ENCODE measurements at regions not wholly inside any gene's neighbourhood (a gene's known extent, or its start where the extent isn't known, plus 50 kb on each side); places are given as distances from the start of the nearest gene placed in this dataset.

DNA sequence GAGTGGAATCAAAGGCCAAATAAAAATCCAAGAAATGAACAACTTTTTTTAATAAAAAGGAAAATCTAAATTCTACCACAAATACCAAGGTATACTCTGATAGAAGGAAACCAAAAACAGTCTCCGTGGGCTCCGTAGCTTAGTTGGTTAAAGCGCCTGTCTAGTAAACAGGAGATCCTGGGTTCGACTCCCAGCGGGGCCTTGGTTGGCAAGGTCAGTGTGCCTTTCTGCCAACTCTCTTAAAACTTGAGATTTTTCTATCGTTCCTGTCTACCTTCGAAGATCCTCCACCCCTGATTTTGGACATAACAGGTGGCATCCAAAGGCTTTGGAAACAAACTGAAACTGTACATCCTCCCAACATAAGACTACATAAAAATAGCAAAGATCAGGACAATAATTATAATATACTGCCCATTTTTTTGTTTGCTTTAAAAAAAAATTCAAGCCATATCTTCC, 197.9 kb downstream of the TRIM27 start:
- H3K36me3 ChIP-seq (ENCODE audit: control insufficient read depth, insufficient read depth, low read length): no peaks in the 10 kb centered on the region
- H3K27me3 ChIP-seq (ENCODE audit: control insufficient read depth, insufficient read depth, low read length): no peaks in the 10 kb centered on the region; the same call in 1 of the 2 replicates
- ChIA-PET CTCF (no interaction called here), POLR2A (no interaction called here)
- TF ChIP-seq, protein P1, sequence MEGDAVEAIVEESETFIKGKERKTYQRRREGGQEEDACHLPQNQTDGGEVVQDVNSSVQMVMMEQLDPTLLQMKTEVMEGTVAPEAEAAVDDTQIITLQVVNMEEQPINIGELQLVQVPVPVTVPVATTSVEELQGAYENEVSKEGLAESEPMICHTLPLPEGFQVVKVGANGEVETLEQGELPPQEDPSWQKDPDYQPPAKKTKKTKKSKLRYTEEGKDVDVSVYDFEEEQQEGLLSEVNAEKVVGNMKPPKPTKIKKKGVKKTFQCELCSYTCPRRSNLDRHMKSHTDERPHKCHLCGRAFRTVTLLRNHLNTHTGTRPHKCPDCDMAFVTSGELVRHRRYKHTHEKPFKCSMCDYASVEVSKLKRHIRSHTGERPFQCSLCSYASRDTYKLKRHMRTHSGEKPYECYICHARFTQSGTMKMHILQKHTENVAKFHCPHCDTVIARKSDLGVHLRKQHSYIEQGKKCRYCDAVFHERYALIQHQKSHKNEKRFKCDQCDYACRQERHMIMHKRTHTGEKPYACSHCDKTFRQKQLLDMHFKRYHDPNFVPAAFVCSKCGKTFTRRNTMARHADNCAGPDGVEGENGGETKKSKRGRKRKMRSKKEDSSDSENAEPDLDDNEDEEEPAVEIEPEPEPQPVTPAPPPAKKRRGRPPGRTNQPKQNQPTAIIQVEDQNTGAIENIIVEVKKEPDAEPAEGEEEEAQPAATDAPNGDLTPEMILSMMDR (IDR thresholded peaks at IDR 0.05; ENCODE audit: insufficient read depth, low read depth, low read length): no peak
- H3K4me3 ChIP-seq (ENCODE audit: low read depth, low read length): no peak overlapping the region
- DNase-seq (ENCODE audit: low read depth): no peak

DNA sequence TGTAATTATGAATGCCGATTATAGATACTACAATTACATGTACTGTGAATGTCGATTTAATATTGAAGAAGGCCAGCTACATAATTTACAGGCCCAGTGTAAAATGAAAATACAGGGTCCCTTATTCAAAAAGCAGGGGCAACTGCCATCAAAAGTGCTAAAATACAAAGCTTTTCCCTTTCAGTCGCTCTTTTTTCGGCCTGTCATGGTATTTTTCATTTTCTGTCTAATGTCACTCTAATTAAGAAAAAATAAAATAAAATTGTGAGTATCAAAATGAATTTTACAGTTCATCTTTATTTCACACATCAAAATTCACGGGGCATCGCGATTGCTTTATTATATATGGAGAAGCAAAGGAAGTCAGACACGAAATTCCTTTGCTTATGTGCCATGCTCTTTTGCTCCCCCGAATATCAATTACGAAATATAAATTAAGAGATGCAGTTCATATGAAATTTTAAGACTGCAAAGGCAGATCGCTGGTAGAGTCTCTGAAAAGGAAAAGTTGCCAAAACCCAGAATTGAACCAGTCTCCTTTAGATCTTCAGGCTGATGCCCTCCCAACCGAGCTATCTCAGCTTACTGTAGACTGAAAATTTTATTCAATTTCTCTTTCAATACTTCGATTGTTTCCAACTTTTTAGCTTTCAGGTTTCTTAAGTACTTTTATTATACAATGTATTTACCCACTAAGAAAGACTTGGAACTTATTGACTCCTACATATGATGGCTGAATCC, 197.0 kb downstream of the TRIM27 start:
- no peaks in the 10 kb centered on the region for H3K36me3 ChIP-seq (ENCODE audit: control insufficient read depth, insufficient read depth, low read length)
- ChIA-PET POLR2A (no interaction called here), CTCF (no interaction called here)

DNA sequence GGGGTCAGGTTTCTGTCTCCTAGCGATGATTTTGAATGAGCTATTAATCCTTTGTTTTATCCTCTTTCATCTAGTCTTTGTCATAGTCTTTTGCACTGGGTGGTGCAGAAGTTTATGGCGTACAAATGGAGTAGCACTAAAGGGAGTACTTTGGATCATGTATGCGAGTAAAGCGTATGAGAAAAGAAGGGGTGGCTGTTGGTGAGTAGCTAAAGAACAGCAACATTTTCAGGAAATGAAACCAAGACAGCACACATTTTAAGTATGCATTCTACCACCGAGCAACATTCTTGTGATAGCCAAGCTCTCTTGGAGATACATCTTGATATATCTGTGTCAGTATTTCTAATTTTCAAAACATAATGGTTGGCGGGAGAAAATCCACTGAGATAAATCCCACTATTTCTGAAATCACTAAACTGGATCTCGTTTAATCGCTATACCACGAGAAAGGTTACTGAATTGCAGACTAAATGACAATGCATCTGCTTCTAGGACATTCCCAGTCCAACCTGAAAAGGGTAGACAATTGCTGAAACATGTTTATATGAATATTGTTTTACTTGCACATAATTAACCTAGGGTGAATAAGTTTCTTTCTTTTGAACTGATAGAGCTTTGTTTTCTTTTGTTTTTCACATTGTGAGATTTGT, 196.1 kb downstream of the TRIM27 start:
- POLR2A ChIA-PET: no interaction called here
- no peak for DNase-seq (ENCODE audit: low read depth)
- TF ChIP-seq, protein P1 (IDR thresholded peaks at IDR 0.05; ENCODE audit: insufficient read depth, low read depth, low read length): no peak
- CTCF ChIA-PET: no interaction called here
- Histone ChIP-seq H3K4me3 (ENCODE audit: low read depth, low read length) (no peak overlapping the region), H3K27me3 (ENCODE audit: control insufficient read depth, insufficient read depth, low read length) (peaks cover 6% of the 10 kb centered on the region), H3K36me3 (ENCODE audit: control insufficient read depth, insufficient read depth, low read length) (no peaks in the 10 kb centered on the region)

More for the DNA sequence above, 197.0 kb downstream of the TRIM27 start:
- H3K4me3 ChIP-seq (ENCODE audit: low read depth, low read length): no peak overlapping the region
- TF ChIP-seq, protein P1 (IDR thresholded peaks at IDR 0.05; ENCODE audit: insufficient read depth, low read depth, low read length): no peak
- no peak for DNase-seq (ENCODE audit: low read depth)
- peaks cover 3% of the 10 kb centered on the region for H3K27me3 ChIP-seq (ENCODE audit: control insufficient read depth, insufficient read depth, low read length)

DNA sequence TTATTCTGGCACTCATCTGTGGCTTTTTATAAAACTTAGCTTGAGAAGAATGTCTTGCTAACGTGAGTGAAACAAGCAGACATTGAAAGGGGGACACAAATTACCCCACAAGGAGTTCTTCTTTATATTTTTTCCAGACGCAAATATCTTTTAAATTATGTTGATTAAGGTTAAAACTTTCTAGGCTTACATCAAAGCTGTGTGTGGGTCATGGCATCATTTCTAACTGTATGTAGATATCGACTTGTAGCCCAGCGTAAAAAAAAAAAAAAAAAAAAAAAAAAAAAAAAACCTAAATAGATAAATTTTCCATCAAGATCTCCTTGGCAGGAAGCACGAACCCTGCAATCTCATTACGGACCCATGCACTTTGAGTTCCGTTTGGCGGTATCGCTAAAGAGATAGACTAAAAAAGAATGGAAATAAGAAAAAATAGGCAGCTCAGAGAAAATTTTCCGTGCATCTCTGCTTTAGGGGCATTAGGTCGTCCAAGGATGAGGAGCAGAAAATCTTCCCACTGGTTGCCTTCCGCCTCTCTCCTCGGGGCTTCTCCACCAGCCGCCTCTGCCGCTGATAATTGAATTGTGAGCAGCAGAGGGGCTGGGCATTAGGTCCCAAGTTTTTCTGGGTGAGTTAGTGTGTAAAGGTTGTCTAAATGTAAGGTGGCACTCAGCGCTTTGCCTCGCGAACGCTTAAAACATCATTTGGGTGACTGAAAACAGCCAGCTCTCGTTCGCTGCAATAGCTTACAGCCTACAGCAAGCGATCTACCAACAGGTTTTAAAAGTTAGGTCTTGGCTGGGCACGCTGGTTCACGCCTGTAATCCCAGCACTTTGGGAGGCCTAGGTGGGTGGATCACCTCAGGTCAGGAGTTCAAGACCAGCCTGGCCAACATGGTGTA, 194.0 kb downstream of the TRIM27 start:
- no peak overlapping the region; the same call in 1 of the 2 replicates for H3K4me3 ChIP-seq (ENCODE audit: low read depth, low read length)
- no peak for DNase-seq (ENCODE audit: low read depth)
- TF ChIP-seq, protein P1 (IDR thresholded peaks at IDR 0.05; ENCODE audit: insufficient read depth, low read depth, low read length): no peak
- POLR2A ChIA-PET: no interaction called here
- CTCF ChIA-PET: no interaction called here
- no peaks in the 10 kb centered on the region for H3K36me3 ChIP-seq (ENCODE audit: control insufficient read depth, insufficient read depth, low read length)
- H3K27me3 ChIP-seq (ENCODE audit: control insufficient read depth, insufficient read depth, low read length): peaks cover 15% of the 10 kb centered on the region

DNA sequence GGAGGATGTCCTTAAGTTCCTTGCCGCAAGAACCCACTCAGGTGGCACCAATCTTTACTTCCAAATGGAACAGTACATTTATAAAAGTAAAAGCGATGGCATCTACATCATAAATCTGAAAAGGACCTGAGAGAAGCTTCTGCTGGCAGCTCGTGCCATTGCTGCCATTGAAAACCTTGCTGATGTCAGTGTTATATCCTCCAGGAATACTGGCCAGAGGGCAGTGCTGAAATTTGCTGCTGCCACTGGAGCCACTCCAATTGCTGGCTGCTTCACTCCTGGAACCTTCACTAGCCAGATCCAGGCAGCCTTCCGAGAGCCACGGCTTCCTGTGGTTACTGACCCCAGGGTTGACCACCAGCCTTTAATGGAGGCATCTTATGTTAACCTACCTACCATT, 191.7 kb downstream of the TRIM27 start:
- DNase-seq (ENCODE audit: low read depth): no peak
- ChIA-PET CTCF (no interaction called here), POLR2A (no interaction called here)
- Histone ChIP-seq H3K36me3 (ENCODE audit: control insufficient read depth, insufficient read depth, low read length) (no peaks in the 10 kb centered on the region), H3K4me3 (ENCODE audit: low read depth, low read length) (no peak overlapping the region), H3K27me3 (ENCODE audit: control insufficient read depth, insufficient read depth, low read length) (peaks cover 29% of the 10 kb centered on the region)
- TF ChIP-seq, protein P1 (IDR thresholded peaks at IDR 0.05; ENCODE audit: insufficient read depth, low read depth, low read length): no peak
